PC-3 (cell line): ENCODE measurements at regions not wholly inside any gene's neighbourhood (a gene's known extent, or its start where the extent isn't known, plus 50 kb on each side); places are given as distances from the start of the nearest gene placed in this dataset.

ENCODE experiments used
- EZH2 ChIP-seq: fragments of 300-600 bp; sonication (generic); IDR thresholded peaks from one replicate; pipeline ENCODE4 v1.6.1; 2017; ENCODE audit warnings: antibody characterized with exemption, mild to moderate bottlenecking, low read length; ENCODE audit not compliant: unreplicated experiment
- EZH2phosphoT487 ChIP-seq: fragments of 300-600 bp; sonication (generic); IDR thresholded peaks from 2 replicates; pipeline ENCODE4 v1.6.1; 2018; ENCODE audit warnings: mild to moderate bottlenecking, antibody characterized with exemption, low read length, borderline replicate concordance
- TF ChIP-seq, protein P1 (sequence below): fragments of 300-600 bp; sonication (generic); conservative IDR thresholded peaks from 2 replicates; pipeline ENCODE4 v1.5.1; 2017; ENCODE audit warnings: antibody characterized with exemption, low read depth, mild to moderate bottlenecking, low read length

DNA sequence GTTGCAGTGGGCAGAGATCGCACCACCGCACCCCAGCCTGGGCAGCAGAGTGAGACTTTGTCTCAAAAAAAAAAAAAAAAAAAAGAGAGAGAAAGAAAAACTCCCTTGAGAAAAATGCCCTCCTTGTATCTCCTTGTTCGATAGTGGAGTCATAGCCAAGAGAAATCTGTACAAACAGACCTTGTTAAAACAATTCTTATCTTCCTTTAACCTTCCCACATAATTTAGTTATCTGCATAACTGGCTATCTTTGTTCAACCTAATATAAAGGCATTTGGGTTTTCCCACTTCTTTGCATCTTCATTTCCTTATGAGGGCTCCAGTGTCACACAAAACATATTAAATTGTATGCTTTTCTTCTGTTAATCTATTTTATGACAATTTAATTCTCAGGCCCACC lies 65.1 kb upstream of the ATP11B start:
- no peak for TF ChIP-seq EZH2
- TF ChIP-seq EZH2phosphoT487, result no peak
- TF ChIP-seq, protein P1, sequence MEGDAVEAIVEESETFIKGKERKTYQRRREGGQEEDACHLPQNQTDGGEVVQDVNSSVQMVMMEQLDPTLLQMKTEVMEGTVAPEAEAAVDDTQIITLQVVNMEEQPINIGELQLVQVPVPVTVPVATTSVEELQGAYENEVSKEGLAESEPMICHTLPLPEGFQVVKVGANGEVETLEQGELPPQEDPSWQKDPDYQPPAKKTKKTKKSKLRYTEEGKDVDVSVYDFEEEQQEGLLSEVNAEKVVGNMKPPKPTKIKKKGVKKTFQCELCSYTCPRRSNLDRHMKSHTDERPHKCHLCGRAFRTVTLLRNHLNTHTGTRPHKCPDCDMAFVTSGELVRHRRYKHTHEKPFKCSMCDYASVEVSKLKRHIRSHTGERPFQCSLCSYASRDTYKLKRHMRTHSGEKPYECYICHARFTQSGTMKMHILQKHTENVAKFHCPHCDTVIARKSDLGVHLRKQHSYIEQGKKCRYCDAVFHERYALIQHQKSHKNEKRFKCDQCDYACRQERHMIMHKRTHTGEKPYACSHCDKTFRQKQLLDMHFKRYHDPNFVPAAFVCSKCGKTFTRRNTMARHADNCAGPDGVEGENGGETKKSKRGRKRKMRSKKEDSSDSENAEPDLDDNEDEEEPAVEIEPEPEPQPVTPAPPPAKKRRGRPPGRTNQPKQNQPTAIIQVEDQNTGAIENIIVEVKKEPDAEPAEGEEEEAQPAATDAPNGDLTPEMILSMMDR, result no peak
